IPS DF 19.7 (cell line): ENCODE measurements at regions not wholly inside any gene's neighbourhood (a gene's known extent, or its start where the extent isn't known, plus 50 kb on each side); places are given as distances from the start of the nearest gene placed in this dataset.
"Not testable (repeated sequence)": the region's sequence is repeated elsewhere in the genome, so short reads cannot be mapped to it uniquely, and the experiment has no call there.

Experiments
- DNase-seq: peaks from one replicate; pipeline ENCODE4 v3.0.0-alpha.2; 2013; ENCODE audit warnings: low read depth, low spot score

DNA sequence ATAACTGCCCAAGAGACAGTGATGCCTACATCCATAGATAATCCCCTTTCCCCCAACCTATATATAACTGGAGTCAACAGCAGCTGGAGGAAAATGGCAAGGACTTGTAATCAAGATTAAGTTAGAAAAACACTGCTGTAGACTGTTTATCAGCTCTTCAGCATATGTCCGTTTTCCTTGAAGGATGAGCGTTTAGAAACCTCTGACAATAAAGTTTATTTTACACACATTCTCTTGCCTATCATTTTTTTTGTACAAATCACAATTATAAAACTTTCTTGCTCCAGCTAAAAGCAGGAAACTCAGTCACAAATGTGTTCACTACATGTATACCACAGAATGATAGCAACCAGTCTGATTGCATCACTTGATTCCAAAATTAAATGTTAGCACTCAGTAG, 50.8 kb downstream of the PPIAL4G start:
- not testable (repeated sequence) for DNase-seq

DNA sequence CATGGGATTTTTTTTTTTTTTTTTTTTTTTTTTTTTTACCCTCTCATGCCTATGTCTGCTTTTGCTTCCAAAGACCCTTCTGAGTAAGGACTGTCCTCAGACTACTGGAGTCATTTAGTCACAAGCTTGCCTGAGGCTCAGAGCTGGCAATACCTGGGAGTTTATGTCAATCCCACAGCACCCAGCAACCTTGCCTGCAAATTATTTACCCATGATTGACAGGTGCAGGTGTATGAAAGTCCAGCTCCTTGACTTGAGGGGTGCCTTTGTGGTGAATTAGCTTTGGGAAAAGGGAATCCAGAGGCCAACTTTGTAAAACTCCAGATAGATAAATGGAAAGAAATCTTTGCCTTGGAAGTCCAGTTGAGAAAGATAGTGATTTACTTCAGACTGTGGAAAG, 53.2 kb downstream of the PPIAL4G start:
- DNase-seq: not testable (repeated sequence)

DNA sequence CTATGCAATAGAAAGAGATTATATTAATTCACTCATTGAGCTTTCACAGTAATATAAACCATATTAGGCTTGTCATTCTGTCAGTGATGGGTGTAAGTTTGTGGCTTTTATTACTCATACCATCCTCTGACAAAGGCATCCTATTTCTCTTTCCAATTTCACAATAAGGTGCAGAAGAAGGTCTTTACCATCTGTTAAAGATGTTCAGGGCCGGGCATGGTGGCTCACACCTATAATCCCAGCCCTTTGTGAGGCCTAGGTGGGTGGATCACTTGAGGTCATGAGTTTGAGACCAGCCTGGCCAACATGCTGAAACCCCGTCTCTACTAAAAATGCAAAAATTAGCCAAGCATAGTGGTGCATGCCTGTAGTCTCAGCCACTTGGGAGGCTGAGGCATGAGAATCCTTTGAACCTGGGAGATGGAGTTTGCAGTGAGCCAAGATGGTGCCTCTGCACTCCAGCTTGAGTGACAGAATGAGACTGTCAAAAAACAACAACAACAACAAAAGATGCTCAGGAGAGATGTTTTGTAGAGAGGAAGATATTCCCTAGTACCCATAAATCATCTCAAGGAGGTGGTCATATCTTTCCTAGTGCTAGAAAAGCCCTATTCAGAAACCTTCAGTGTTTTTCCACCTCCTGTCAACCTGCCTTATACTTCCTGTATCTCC, 56.0 kb downstream of the PPIAL4G start:
- not testable (repeated sequence) for DNase-seq

DNA sequence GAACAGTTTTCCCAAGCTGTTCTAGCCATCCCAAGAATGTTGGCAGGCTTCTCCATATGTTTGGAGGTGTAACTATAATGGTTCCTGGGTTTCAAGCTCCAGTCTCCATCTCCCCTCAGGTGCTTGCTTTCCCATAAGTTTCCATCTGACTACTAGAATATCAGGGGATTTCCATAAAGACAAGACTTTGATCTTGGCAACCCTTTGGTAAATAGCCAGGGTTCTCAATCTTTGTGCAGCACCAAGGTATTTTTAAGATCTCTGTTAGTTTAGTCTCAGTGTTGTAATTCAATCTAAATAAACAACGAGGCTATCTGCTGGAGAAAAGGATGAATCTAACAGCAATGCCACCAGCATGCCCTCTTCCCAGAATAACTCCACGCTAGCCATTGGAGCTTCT, 56.7 kb downstream of the PPIAL4G start:
- not testable (repeated sequence) for DNase-seq

DNA sequence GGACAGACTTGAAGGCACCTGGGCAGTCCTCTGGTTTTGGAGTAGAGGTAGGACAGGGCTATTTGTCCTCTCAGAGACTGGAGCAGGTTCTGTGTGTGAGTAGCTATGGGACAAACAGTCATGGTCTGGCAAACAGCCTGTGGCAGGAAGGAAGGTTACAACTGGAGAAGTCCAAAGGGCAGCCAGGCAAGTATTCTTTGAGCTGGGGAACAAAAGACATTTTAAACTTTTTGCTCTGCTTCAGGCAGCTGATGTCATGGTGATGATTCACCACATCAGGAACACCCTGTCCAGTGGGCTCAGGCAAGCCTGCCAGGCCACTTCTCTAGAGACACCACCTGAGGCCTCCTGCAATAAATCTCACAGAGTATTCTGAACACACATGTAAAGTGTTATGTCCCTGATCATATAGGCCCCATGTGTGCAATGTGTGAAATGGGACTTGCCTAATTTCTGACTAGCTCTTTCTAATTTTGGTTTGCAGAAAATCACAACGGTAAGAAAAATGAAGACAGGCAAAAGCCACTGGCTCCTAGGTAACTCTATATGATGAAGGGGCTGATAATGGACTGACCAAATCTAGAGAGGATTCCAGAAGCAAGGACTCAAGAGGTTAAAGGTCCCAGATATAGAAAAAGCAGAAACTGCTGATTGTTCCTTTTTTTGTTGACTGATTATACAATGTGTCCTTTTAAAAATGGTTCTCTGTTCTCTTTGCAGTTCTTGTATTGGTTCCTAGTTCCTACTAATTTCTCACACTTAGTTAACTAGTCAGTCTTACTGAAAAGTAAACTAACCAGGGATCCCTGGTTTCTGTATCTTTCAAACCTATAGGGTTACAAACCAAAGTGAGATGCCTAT, 58.7 kb downstream of the PPIAL4G start:
- not testable (repeated sequence) for DNase-seq

DNA sequence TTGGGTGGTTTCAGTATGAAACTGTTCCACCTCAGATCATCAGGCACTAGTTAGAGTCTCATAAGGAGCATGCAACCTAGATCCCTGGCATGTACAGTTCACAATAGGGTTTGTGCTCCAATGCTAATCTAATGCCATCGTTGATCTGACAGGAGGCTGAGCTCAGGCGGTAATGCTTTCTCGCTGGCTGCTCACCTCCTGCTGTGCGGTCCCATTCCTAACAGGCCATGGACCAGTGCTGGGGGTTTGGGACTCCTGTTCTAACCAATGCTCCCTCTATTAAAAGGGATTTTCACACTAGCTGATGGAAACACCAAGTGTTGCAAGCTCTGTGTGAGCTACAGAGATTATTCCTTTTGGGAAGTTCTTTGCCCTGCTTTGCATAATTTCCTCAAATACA, 60.2 kb downstream of the PPIAL4G start:
- not testable (repeated sequence) for DNase-seq

DNA sequence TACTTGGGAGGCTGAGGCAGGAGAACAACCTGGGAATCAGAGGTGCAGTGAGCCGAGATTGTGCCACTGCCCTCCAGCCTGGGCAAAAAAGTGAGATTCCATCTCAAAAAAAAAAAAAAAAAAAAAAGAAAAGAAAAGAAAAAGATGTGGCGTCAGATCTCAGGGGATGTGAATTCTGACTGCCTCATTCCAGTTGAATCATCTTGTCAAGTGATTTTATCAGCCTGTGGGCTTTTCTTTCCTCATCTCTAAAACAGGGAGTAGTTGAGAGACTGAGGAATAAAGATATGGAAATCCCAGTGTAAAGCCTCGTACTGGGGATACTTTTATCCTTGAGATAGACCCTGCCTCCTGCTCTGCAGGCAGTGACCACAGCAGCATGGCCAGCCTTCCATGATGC, 65.9 kb downstream of the PPIAL4G start:
- not testable (repeated sequence) for DNase-seq

DNA sequence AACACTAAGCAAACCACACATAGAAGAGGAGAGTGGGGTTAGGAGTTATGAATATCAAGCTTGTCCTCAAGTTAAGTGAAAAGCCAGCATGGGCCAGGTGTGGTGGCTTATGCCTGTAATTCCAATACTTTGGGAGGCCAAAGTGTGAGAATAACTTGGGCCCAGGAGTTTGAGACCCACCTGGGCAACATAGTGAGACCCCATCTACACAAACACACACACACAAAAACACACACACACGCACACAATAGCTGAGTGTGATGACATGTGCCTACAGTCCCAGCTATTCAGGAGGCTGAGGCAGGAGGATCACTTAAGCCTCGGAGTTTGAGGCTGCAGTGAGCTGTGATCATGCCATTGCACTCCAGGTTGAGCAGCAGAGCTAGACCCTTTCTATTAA, 69.7 kb downstream of the PPIAL4G start:
- not testable (repeated sequence) for DNase-seq

DNA sequence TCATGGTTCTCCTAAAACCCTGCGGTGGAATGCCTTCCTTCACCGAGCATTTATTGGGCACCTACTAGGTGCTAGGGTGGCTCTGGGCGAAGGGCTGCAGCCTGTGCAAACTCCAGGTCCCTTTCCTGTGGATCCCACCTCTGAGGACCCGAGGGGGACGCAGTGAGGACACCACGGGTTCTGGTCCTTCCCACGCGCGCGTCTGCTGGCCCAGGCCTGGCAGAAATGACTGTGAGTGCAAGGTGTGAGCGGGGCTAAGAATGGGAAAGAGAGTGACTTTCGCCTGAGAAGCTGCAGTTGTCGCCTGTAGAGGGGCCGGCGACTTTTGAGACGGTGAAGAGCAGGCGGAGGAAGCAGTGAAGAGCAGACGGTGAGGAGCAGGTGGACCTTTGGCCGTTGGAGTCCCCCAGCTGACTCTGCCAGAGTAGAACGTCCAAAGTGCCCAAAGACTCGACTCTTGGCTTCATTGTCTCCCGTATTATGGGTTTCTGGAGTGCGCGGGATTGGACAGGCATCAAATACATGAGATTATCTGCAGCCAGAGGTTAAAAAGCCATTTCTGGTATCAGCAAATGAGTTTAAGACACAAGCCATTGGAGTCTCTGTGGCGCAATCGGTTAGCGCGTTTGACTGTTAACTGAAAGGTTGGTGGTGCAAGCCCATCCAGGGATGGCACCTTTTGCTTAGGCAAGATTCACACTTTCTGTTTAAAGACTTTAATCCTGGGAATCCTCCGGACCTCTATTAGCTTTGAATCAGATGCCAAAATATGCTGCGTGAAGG, 78.1 kb downstream of the PPIAL4G start:
- DNase-seq: not testable (repeated sequence)

DNA sequence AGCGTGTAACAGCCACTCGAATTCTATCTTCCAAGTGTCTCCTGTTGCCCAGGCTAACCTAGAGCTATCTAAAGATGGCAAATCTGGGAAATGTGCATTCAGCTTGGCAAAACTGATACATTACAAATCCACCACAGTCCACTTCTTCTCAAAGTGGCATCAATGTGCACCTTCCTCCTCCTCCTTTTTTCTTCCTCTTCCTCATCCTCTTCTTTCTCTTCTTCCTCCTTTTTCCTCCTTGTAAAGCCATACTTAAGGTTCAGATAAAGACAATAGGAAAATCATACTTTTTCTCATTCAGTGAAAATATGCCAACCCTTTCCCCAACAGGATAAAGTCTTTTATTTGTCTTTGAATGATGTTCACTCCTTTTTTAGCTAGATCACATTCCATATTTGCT, 79.2 kb downstream of the PPIAL4G start:
- not testable (repeated sequence) for DNase-seq

DNA sequence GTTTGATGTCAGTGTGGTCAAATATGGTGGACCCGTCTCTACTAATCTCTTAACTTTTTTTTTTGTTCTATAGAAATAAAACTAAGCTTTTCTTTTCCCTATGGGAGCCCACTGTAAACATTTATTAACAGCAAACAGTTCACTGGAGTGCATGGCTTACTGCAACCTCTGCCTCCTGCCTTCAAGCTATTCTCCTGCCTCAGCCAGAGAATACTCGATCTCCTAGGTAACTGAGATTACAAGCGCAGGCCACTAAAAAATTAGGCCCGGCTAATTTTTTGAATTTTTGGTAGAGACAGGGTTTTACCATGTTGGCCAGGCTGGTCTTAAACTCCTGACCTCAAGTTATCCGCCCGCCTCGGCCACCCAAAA, 80.0 kb downstream of the PPIAL4G start:
- DNase-seq: not testable (repeated sequence)

DNA sequence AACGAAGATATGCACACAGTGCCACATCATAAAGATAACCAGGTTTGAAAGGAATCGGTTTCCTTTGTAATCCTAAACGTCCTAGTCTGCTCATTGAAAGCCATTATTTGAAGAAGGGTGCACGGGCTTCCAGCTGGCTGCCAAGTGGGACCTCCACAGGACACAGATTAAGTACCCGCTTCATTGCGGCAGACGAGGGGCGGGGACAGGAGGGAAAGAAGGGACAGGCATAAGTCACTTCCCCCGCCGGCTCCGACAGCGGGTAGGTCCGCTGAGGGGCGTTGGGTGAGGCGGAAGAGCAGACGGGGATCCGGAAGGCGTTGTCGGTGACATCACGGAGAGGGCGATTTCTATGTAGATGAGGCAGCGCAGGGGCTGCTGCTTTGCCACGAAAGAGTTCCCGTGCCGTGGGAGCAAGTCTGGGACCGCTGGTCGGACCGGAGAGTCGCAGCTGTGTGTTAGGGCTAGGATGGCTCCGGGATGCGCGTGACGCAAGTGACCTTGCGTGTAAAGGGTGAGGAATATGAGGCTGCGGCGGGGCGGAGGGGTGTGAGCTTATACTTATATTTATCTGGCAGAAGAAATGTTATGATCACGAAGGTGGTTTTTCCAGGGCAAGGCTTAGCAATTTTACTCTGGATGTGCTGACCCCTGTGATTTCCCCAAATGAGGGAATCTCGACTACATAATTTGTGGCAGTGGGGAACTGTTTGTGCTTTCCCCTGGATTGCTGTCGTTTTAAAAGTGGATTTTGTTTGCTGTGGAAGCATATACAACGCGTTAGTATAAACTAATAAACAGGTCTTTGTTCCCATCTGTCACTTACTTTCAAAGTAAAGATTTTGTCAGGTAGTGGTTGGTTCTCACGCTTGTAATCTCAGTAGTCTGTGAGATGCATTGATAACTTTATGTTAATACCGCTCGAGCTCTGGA, 80.7 kb downstream of the PPIAL4G start:
- DNase-seq: not testable (repeated sequence)

DNA sequence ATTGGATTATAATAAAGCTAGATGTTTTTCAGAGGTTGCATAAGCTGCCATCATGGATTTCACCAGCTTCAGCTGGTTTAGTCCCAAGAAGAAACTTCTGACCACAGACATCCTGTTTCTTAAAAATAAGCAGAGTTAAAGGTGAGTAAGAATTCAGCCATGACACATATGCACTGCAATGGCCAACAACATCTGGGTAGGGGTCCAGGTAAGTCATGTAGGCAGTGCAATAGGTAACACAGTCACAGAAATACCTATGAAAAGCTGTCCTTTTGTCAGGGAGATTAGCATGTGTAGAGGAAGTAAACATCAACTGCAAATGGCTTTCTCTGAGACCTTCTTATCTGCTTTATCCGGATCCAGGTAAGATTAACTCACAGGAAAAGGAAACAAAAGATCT, 85.6 kb downstream of the PPIAL4G start:
- DNase-seq: not testable (repeated sequence)

DNA sequence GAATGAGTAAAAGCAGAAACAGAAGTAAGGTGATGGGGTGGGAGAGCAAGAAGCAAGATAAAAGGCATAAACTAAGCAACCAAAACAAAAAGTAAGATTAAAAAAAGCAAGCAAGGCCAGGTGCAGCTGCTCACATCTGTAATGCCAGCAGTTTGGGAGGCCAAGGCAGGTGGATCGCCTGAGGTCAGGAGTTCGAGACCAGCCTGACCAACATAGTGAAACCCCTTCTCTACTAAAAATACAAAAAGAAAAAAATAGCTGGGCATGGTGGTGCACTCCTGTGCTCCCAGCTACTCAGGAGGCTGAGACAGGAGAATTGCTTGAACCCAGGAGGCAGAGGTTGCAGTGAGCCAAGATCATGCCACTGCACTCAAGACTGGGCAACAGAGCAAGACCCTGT, 90.6 kb downstream of the PPIAL4G start:
- not testable (repeated sequence) for DNase-seq

DNA sequence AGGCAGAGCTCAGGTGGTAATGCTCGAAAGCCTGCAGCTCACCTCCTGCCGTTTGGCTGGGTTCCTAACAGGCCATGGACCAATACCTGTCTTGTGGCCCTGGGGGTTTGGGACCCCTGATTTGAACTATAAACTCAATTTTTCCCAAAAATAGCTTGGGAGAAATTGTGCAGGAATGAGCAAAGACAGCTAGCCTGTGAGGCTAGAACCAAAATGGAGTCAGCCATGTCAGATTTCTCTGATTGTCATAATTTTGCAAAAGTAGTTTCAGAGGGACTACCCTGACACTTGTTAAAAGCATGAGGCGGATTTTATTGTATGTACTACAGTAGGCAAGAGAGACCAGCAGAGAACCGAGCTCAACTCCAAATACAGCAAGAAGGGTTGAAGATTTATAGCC, 91.8 kb downstream of the PPIAL4G start:
- DNase-seq: not testable (repeated sequence)

DNA sequence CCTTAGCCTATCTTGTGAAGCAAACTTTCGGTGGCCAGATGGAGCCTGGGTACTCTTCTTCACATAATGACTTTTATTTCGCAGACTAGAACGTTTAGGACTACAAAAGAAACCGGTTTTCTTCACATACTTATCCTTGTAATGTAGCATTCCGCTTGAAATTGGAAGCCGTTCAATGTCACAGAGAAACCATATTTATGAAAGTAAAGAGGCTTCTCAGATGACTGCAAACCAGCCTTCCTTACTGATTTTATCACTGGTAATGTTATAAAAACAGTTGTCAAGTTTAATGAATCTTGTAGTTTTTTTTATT, 94.1 kb downstream of the PPIAL4G start:
- no peak for DNase-seq

DNA sequence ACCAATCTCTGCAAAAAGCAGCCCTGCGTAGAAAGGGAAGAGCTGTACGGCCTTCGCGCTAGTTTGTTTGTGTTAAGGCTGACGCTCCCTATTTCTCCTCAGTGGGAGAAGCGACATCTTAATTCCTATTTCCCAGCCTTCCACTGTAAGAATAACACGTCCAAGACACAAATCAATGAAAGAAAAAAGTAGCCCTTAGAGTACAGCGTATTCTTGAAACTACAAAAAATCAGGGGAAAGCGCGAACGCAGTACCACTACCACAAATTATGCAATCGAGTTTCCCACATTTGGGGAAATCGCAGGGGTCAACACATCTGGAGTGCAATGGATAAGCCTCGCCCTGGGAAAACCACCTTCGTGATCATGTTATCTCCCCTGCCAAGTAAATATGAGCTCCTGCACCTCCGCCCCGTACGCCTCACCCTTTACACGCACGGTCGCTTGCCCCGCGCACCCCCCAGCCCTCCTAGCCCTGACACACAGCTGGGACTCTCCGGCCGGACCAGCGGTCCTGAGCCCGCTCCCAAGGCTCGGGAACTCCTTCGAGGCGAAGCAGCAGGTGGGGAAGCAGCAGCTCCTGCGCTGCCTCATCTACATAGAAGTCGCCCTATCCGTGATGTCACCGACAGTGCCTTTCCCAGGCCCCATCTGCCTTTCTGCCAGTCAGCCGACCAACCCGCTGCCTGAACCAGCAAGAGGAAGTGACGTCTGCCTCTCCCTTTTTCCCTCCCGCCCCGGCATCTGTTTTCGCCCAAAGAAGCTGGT, 94.7 kb downstream of the PPIAL4G start:
- peak; percentile 91 for DNase-seq

DNA sequence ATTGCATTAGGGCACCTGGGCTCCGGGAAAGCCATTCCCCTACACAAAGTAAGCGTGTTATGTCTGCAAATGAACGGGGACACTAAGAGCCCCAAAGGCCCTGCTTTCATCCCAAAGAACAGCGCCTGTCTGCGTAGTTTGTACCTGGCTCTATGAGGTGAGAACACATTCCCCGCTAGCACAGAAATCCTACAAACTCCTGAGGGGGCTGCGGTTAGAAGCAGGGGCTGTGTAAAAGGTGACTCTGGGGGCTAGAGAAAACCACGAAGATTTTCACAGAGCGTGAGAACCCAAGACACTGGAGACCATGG, 95.2 kb downstream of the PPIAL4G start:
- not testable (repeated sequence) for DNase-seq

DNA sequence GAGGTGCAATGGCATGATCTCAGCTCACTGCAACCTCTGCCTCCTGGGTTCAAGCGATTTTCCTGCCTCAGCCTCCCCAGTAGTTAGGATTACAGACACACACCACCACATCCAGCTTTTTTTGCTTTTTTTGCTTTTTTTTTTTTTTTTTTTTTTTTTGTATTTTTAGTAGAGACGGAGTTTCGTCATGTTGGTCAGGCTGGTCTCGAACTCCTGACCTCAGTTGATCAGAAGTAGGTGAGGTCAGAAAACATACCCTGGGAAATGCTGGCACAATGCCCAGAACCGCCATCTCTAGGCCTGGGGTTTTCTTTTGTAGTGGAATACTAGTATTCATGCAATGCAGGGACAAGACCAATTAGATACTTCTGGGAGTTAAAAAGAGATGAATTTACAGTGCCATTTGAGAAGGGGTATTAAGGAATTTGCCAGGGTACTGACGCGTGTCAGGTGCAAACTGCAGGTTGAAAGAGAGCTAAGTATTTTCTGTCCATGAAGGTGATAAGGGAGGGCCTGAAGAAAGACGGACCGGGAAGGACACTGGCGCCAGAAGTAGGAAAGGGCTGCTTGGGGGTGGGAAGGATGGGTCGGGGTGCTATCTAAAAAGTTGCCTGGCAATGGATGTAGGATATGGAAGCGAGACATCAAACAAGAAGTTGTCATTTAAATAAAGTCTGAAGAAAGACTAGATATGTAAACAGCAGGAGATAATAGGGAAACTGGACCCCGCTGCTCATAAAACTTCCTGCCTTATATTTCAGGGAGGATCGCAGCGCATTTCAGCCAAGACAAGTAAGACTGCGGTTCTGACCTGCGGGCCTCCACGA, 95.8 kb downstream of the PPIAL4G start:
- not testable (repeated sequence) for DNase-seq

DNA sequence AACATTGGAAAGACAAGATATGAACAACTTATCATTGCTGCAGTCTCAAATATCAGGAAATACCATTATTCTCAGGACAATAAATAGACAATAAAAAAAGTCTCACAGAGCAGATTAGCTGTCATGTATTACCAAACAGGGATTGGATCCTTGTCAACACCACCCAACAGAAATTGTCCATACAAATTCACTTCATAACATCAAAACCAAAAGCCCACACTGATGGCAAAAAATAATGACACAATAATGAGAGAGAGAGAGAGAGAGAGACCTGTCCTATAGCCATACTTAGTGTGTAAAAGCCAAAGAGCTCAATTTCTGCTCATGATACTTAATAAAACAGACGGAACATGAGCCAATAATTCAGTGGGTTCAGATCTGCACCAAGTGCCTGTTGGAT, 96.5 kb downstream of the PPIAL4G start:
- no peak for DNase-seq
